Endothelial cell of umbilical vein (primary cell): ENCODE measurements at regions not wholly inside any gene's neighbourhood (a gene's known extent, or its start where the extent isn't known, plus 50 kb on each side); places are given as distances from the start of the nearest gene placed in this dataset.

ENCODE experiments used
- BruUV-seq: library from RNA; stranded (reverse); fragments of 400-500 nt; replicated peaks from 2 replicates; lab custom pipeline; 2021; lab: Mats Ljungman, UMichigan
- CTCF ChIA-PET: fragments of 300-600, 350-600 bp; sonication (Branson Sonifier 250); formaldehyde crosslinking; loops from one replicate; lab custom pipeline; 2021; ENCODE audit warnings: antibody characterized with exemption, inconsistent platforms; lab: Charles Lee
- POLR2A ChIA-PET: fragments of 300-600, 350-600 bp; sonication (Branson Sonifier 250); formaldehyde crosslinking; loops from one replicate; lab custom pipeline; 2021; ENCODE audit warnings: antibody characterized with exemption, inconsistent platforms; lab: Charles Lee
- DNase-seq: peaks from one replicate; pipeline ENCODE4 v3.0.0-alpha.2; 2011; ENCODE audit warnings: low read depth, low spot score
- FAIRE-seq: peaks from 2 replicates; lab custom pipeline; 2011; peaks lifted over from hg19 to GRCh38; lab: Jason Lieb, UNC
- H2AFZ ChIP-seq: 2 replicates; pipeline ENCODE4 v1.6.0; 2012; ENCODE audit warnings: low read depth, low read length, control low read depth, inconsistent platforms
- H3K27ac ChIP-seq: 2 replicates; pipeline ENCODE4 v1.5.1; 2011; ENCODE audit warnings: low read depth, mild to moderate bottlenecking, control low read depth, low read length, moderate library complexity; ENCODE audit not compliant: insufficient read depth
- H3K27me3 ChIP-seq, 2 experiments: 2 replicates each; pipeline versions ENCODE4 v1.6.0 to v1.6.1; 2011; ENCODE audit warnings: low read length in 2 of 2, mixed read lengths in 1 of 2; ENCODE audit not compliant: control insufficient read depth in 2 of 2, insufficient read depth in 2 of 2
- H3K36me3 ChIP-seq, 2 experiments: 2 replicates in 1 of 2; 3 replicates in 1 of 2; pipeline ENCODE4 v1.5.1; 2011; ENCODE audit warnings: low read length in 2 of 2, mild to moderate bottlenecking in 1 of 2, moderate library complexity in 1 of 2; ENCODE audit not compliant: control insufficient read depth in 2 of 2, insufficient read depth in 2 of 2; ENCODE audit errors: extremely low read depth in 1 of 2
- H3K4me1 ChIP-seq: 3 replicates; pipeline ENCODE4 v1.5.1; 2011; ENCODE audit warnings: mild to moderate bottlenecking, low read length; ENCODE audit not compliant: control insufficient read depth, insufficient read depth; ENCODE audit errors: extremely low read depth
- H3K4me2 ChIP-seq: 2 replicates; pipeline ENCODE4 v1.6.1; 2011; ENCODE audit warnings: low read length, control low read depth, mixed read lengths; ENCODE audit not compliant: insufficient read depth
- H3K4me3 ChIP-seq, 3 experiments: fragments of 200-600 bp in 1 of 3; sonication (generic), shearing (Covaris generic) in 1 of 3; replicated peaks in 1 of 3; 2 replicates each; pipeline ENCODE4 v1.5.1; 2011 to 2016; ENCODE audit warnings: control low read depth in 3 of 3, low read length in 3 of 3, mild to moderate bottlenecking in 2 of 3, inconsistent platforms in 1 of 3, low read depth in 1 of 3, moderate library complexity in 1 of 3; ENCODE audit not compliant: insufficient read depth in 1 of 3
- H3K79me2 ChIP-seq: 2 replicates; pipeline ENCODE4 v1.6.0; 2012; ENCODE audit warnings: low read length, inconsistent platforms; ENCODE audit not compliant: control insufficient read depth, insufficient read depth
- H3K9ac ChIP-seq: replicated peaks from 2 replicates; pipeline ENCODE3; 2011; ENCODE audit warnings: low read length, control low read depth; ENCODE audit not compliant: insufficient read depth; ENCODE audit errors: extremely low read depth
- H3K9me1 ChIP-seq: replicated peaks from 3 replicates; pipeline ENCODE4 v1.6.0; 2011; ENCODE audit warnings: mild to moderate bottlenecking, low read length; ENCODE audit not compliant: control insufficient read depth, insufficient read depth; ENCODE audit errors: extremely low read depth
- H3K9me3 ChIP-seq: replicated peaks from 2 replicates; pipeline ENCODE4 v1.5.1; 2012; ENCODE audit warnings: low read length, inconsistent platforms; ENCODE audit not compliant: control insufficient read depth, insufficient read depth
- H4K20me1 ChIP-seq: replicated peaks from 2 replicates; pipeline ENCODE3; 2011; ENCODE audit warnings: mild to moderate bottlenecking, low read length; ENCODE audit not compliant: control insufficient read depth, insufficient read depth; ENCODE audit errors: extremely low read depth
- EZH2 ChIP-seq: IDR thresholded peaks from 2 replicates; pipeline ENCODE4 v1.6.1; 2012; ENCODE audit warnings: borderline replicate concordance, low read depth, mild to moderate bottlenecking, moderate library complexity, low read length, inconsistent platforms; ENCODE audit not compliant: severe bottlenecking
- FOS ChIP-seq: IDR thresholded peaks from 2 replicates; pipeline ENCODE4 v1.6.1; 2011; ENCODE audit warnings: mild to moderate bottlenecking, low read length, moderate library complexity, borderline replicate concordance; ENCODE audit not compliant: insufficient read depth
- GATA2 ChIP-seq: IDR thresholded peaks from 2 replicates; pipeline ENCODE4 v1.7.0; 2011; ENCODE audit warnings: low read depth, mild to moderate bottlenecking, moderate library complexity, mixed read lengths, low read length; ENCODE audit not compliant: insufficient read length, insufficient read depth
- JUN ChIP-seq: IDR thresholded peaks from 2 replicates; pipeline ENCODE4 v1.6.1; 2011; ENCODE audit warnings: borderline replicate concordance, low read depth; ENCODE audit not compliant: insufficient read length, insufficient read depth
- MAX ChIP-seq: IDR thresholded peaks from 2 replicates; pipeline ENCODE4 v1.6.1; 2011; ENCODE audit not compliant: insufficient read depth, insufficient read length
- MYC ChIP-seq: IDR thresholded peaks from one replicate; pipeline ENCODE4 v1.6.1; 2011; ENCODE audit warnings: mild to moderate bottlenecking, low read depth, low read length
- POLR2A ChIP-seq: IDR thresholded peaks from 2 replicates; pipeline ENCODE4 v1.6.1; 2012; ENCODE audit warnings: low read depth, mild to moderate bottlenecking, control low read depth, low read length
- POLR2AphosphoS5 ChIP-seq: IDR thresholded peaks from 2 replicates; pipeline ENCODE4 v1.6.1; 2012; ENCODE audit warnings: low read depth, mild to moderate bottlenecking, control low read depth, low read length, moderate library complexity; ENCODE audit not compliant: insufficient read depth
- dilution Hi-C: fragments of 300-500 bp; cut with MboI; formaldehyde crosslinking; loops from one replicate; pipeline ENCODE4 v1.15.0; 2019; ENCODE audit warnings: low sequenced_read_pairs; ENCODE audit not compliant: extremely low pct_ligation_motif_present
- intact Hi-C: fragments of 100-400 bp; cut with micrococcal nuclease; formaldehyde crosslinking; loops from one replicate; pipeline ENCODE4 v1.10.0; 2022
- TF ChIP-seq, protein P1 (sequence below), 2 donors: IDR thresholded peaks; 1 replicate in 1 of 2; 2 replicates in 1 of 2; pipeline ENCODE4 v1.5.1; 2011; ENCODE audit warnings: low read length in 2 of 2, mild to moderate bottlenecking in 2 of 2, moderate library complexity in 2 of 2, control low read depth in 1 of 2, inconsistent platforms in 1 of 2, low read depth in 1 of 2; ENCODE audit not compliant: insufficient read depth in 1 of 2; ENCODE audit errors: extremely low read depth in 1 of 2

- DNase-seq = no peak
- no peak overlapping the region for H3K9ac ChIP-seq
- dilution Hi-C loops (no loop called here), intact Hi-C loops (no loop called here)
- H3K27me3 ChIP-seq = no peaks in the 10 kb centered on the region
- no peaks in the 10 kb centered on the region for H4K20me1 ChIP-seq
- H2AFZ ChIP-seq = no peak overlapping the region
- H3K4me3 ChIP-seq = no peak overlapping the region
- BruUV-seq = no TSS peak
- no peaks in the 10 kb centered on the region for H3K4me1 ChIP-seq
- H3K36me3 ChIP-seq = no peaks in the 10 kb centered on the region
- ChIA-PET POLR2A (no interaction called here), CTCF (interaction anchor here (1.1 kb wide), 1 partner anchor 9 kb away, joined by 3 read pairs; no protein-coding TSS in a partner anchor)
- no peaks in the 10 kb centered on the region for H3K79me2 ChIP-seq
- no peaks in the 10 kb centered on the region for H3K9me1 ChIP-seq
- no peak for TF ChIP-seq POLR2A
- TF ChIP-seq GATA2 = no peak
- no peak for TF ChIP-seq EZH2
- TF ChIP-seq POLR2AphosphoS5 = no peak
- TF ChIP-seq MYC = no peak
- TF ChIP-seq, protein P1, sequence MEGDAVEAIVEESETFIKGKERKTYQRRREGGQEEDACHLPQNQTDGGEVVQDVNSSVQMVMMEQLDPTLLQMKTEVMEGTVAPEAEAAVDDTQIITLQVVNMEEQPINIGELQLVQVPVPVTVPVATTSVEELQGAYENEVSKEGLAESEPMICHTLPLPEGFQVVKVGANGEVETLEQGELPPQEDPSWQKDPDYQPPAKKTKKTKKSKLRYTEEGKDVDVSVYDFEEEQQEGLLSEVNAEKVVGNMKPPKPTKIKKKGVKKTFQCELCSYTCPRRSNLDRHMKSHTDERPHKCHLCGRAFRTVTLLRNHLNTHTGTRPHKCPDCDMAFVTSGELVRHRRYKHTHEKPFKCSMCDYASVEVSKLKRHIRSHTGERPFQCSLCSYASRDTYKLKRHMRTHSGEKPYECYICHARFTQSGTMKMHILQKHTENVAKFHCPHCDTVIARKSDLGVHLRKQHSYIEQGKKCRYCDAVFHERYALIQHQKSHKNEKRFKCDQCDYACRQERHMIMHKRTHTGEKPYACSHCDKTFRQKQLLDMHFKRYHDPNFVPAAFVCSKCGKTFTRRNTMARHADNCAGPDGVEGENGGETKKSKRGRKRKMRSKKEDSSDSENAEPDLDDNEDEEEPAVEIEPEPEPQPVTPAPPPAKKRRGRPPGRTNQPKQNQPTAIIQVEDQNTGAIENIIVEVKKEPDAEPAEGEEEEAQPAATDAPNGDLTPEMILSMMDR (IDR thresholded peaks at IDR 0.05; ENCODE audit: extremely low read depth in 1 of 2, insufficient read depth in 1 of 2, low read depth in 1 of 2, low read length in 2 of 2) = no peak
- TF ChIP-seq MAX = no peak
- TF ChIP-seq JUN = no peak
- TF ChIP-seq FOS = no peak
- H3K9me3 ChIP-seq = no peaks in the 10 kb centered on the region
- H3K4me2 ChIP-seq = no peak overlapping the region
- no peak overlapping the region for H3K27ac ChIP-seq
- no peak for FAIRE-seq
Measured at GRCh38 chr9:89837934-89838310, 233.1 kb downstream of the GADD45G start.
